HEK293 (cell line): ENCODE measurements at regions not wholly inside any gene's neighbourhood (a gene's known extent, or its start where the extent isn't known, plus 50 kb on each side); places are given as distances from the start of the nearest gene placed in this dataset.

ENCODE experiments used
- CTCF ChIA-PET: fragments of 350-600 bp; formaldehyde crosslinking; extraction: SDS; loops from one replicate; lab custom pipeline; 2021; ENCODE audit warnings: antibody characterized with exemption; lab: Yijun Ruan, JAX
- POLR2A ChIA-PET: fragments of 300-600 bp; formaldehyde crosslinking; extraction: SDS; loops from one replicate; lab custom pipeline; 2020; ENCODE audit warnings: antibody characterized with exemption, inconsistent platforms; lab: Yijun Ruan, JAX
- H3K27ac ChIP-seq: fragments of 200-500 bp; sonication (Bioruptor generic); 2 replicates; pipeline ENCODE4 v1.5.1; 2014; ENCODE audit warnings: low read depth, low read length, control low read depth, inconsistent platforms; ENCODE audit errors: extremely low read depth
- H3K36me3 ChIP-seq, 2 experiments: fragments of 200-500 bp in 1 of 2; sonication (Bioruptor generic) in 1 of 2; 1 replicate in 1 of 2; 2 replicates in 1 of 2; pipeline ENCODE4 v1.5.1; 2014 to 2017; ENCODE audit warnings: inconsistent platforms in 2 of 2, low read length in 2 of 2; ENCODE audit not compliant: control insufficient read depth in 2 of 2, insufficient read depth in 1 of 2
- H3K4me1 ChIP-seq: fragments of 200-500 bp; sonication (Bioruptor generic); 2 replicates; pipeline ENCODE4 v1.5.1; 2014; ENCODE audit warnings: mild to moderate bottlenecking, low read length, inconsistent platforms; ENCODE audit not compliant: control insufficient read depth, insufficient read depth
- H3K4me3 ChIP-seq: 2 replicates; pipeline ENCODE4 v1.5.1; 2011; ENCODE audit warnings: low read depth, mild to moderate bottlenecking, control low read depth, low read length, moderate library complexity
- H3K9me3 ChIP-seq: fragments of 200-500 bp; sonication (Bioruptor generic); 2 replicates; pipeline ENCODE4 v1.5.1; 2014; ENCODE audit warnings: low read depth, low read length, inconsistent platforms; ENCODE audit not compliant: control insufficient read depth, insufficient read depth
- GFI1B ChIP-seq: fragments of 450-650 bp; formaldehyde crosslinking; IDR thresholded peaks from 2 replicates; pipeline ENCODE4 v1.5.1; 2016; ENCODE audit warnings: missing biosample characterization, missing genetic modification characterization
- KLF1 ChIP-seq: fragments of 450-650 bp; formaldehyde crosslinking; IDR thresholded peaks from 2 replicates; pipeline ENCODE4 v1.5.1; 2016; ENCODE audit warnings: missing biosample characterization, missing genetic modification characterization
- SCRT2 ChIP-seq: fragments of 450-650 bp; formaldehyde crosslinking; IDR thresholded peaks from 2 replicates; pipeline ENCODE4 v1.5.1; 2016; ENCODE audit warnings: missing biosample characterization, missing genetic modification characterization
- ZBTB8A ChIP-seq: fragments of 450-650 bp; formaldehyde crosslinking; IDR thresholded peaks from 2 replicates; pipeline ENCODE4 v1.5.1; 2016; ENCODE audit warnings: missing biosample characterization, missing genetic modification characterization
- ZNF2 ChIP-seq: fragments of 450-650 bp; formaldehyde crosslinking; IDR thresholded peaks from 2 replicates; pipeline ENCODE4 v1.5.1; 2016; ENCODE audit warnings: missing biosample characterization, missing genetic modification characterization
- ZNF223 ChIP-seq: fragments of 450-650 bp; formaldehyde crosslinking; IDR thresholded peaks from 2 replicates; pipeline ENCODE4 v1.5.1; 2016; ENCODE audit warnings: missing biosample characterization, missing genetic modification characterization
- ZNF24 ChIP-seq: fragments of 450-650 bp; formaldehyde crosslinking; IDR thresholded peaks from 2 replicates; pipeline ENCODE4 v1.5.1; 2016; ENCODE audit warnings: missing biosample characterization, missing genetic modification characterization
- ZNF324 ChIP-seq: fragments of 450-650 bp; formaldehyde crosslinking; IDR thresholded peaks from 2 replicates; pipeline ENCODE4 v1.5.1; 2016; ENCODE audit warnings: missing biosample characterization, missing genetic modification characterization
- ZNF335 ChIP-seq: fragments of 450-650 bp; formaldehyde crosslinking; conservative IDR thresholded peaks from 2 replicates; pipeline ENCODE4 v1.5.1; 2016; ENCODE audit warnings: missing biosample characterization, missing genetic modification characterization
- ZNF521 ChIP-seq: fragments of 450-650 bp; formaldehyde crosslinking; IDR thresholded peaks from 2 replicates; pipeline ENCODE4 v1.5.1; 2017; ENCODE audit warnings: missing biosample characterization, mild to moderate bottlenecking, missing genetic modification characterization
- ZNF701 ChIP-seq: fragments of 450-650 bp; formaldehyde crosslinking; IDR thresholded peaks from 2 replicates; pipeline ENCODE4 v1.5.1; 2016; ENCODE audit warnings: missing biosample characterization, missing genetic modification characterization
- ZNF747 ChIP-seq: fragments of 450-650 bp; formaldehyde crosslinking; IDR thresholded peaks from 2 replicates; pipeline ENCODE4 v1.5.1; 2016; ENCODE audit warnings: missing biosample characterization, missing genetic modification characterization
- ZNF785 ChIP-seq: fragments of 450-650 bp; formaldehyde crosslinking; IDR thresholded peaks from 2 replicates; pipeline ENCODE4 v1.5.1; 2016; ENCODE audit warnings: missing biosample characterization, missing genetic modification characterization
- TF ChIP-seq, protein P1 (sequence below): fragments of 450-650 bp; formaldehyde crosslinking; IDR thresholded peaks from 2 replicates; pipeline ENCODE4 v1.5.1; 2017; ENCODE audit warnings: missing biosample characterization, mild to moderate bottlenecking, missing genetic modification characterization, moderate library complexity
- TF ChIP-seq, protein P2 (sequence below): fragments of 450-650 bp; formaldehyde crosslinking; IDR thresholded peaks from 2 replicates; pipeline ENCODE4 v1.5.1; 2016; ENCODE audit warnings: missing biosample characterization, missing genetic modification characterization, borderline replicate concordance
- TF ChIP-seq, protein P3 (sequence below): fragments of 450-650 bp; formaldehyde crosslinking; IDR thresholded peaks from 2 replicates; pipeline ENCODE4 v1.5.1; 2016; ENCODE audit warnings: missing biosample characterization, missing genetic modification characterization
- TF ChIP-seq, protein P4 (sequence below): fragments of 450-650 bp; formaldehyde crosslinking; IDR thresholded peaks from 2 replicates; pipeline ENCODE4 v1.5.1; 2016; ENCODE audit warnings: missing biosample characterization, missing genetic modification characterization
- TF ChIP-seq, protein P5 (sequence below): fragments of 450-650 bp; formaldehyde crosslinking; IDR thresholded peaks from 2 replicates; pipeline ENCODE4 v1.5.1; 2016; ENCODE audit warnings: missing biosample characterization, missing genetic modification characterization
- TF ChIP-seq, protein P6 (sequence below): fragments of 450-650 bp; formaldehyde crosslinking; IDR thresholded peaks from 2 replicates; pipeline ENCODE4 v1.5.1; 2017; ENCODE audit warnings: missing biosample characterization, missing genetic modification characterization
- TF ChIP-seq, protein P7 (sequence below): fragments of 450-650 bp; formaldehyde crosslinking; IDR thresholded peaks from 2 replicates; pipeline ENCODE4 v1.5.1; 2016; ENCODE audit warnings: missing biosample characterization, missing genetic modification characterization
- TF ChIP-seq, protein P8 (sequence below): fragments of 450-650 bp; formaldehyde crosslinking; IDR thresholded peaks from 2 replicates; pipeline ENCODE4 v1.5.1; 2016; ENCODE audit warnings: missing biosample characterization, missing genetic modification characterization

DNA sequence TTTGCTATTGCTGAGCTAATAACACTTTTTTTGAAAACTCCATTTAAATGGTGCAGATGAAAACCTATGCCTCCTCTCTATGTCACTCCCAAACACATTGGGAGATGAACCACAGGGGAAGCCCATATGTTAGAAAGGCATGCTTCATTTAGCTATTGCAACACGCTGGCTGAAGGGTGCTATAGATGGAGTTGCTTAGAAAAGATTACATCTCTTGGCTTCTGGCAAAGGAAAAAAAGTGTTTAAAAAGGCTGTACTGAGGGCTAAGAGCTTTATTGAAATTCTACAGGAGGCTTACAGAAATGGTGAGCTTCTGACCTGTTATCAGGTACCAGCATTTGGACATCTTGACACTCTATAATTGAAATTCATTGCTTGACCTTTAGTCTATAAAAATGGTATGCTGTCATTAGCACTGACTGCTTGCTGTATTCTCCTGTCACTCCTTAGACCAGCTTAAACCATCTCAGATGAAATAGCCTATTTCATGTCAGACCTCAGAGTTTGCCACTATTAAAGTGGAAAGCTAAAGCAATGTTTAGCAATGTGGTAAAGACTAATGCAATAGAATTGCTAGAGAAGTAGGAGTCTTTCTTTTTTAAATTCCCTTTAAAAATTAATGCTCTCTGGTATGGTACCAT is 503.9 kb downstream of the CDH11 start:
- H3K4me3 ChIP-seq, result no peak overlapping the region
- H3K9me3 ChIP-seq, result no peaks in the 10 kb centered on the region
- POLR2A ChIA-PET, result interaction anchor here (0.5 kb wide), 1 partner anchor 607 kb away, joined by 3 read pairs; no protein-coding TSS in a partner anchor
- no peak overlapping the region for H3K27ac ChIP-seq
- H3K36me3 ChIP-seq, result no peaks in the 10 kb centered on the region
- TF ChIP-seq, protein P1, sequence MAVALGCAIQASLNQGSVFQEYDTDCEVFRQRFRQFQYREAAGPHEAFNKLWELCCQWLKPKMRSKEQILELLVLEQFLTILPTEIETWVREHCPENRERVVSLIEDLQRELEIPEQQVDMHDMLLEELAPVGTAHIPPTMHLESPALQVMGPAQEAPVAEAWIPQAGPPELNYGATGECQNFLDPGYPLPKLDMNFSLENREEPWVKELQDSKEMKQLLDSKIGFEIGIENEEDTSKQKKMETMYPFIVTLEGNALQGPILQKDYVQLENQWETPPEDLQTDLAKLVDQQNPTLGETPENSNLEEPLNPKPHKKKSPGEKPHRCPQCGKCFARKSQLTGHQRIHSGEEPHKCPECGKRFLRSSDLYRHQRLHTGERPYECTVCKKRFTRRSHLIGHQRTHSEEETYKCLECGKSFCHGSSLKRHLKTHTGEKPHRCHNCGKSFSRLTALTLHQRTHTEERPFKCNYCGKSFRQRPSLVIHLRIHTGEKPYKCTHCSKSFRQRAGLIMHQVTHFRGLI (tag by site-specific recombination), result no peak
- TF ChIP-seq, all 188 proteins: peak for 0
- H3K4me1 ChIP-seq, result no peaks in the 10 kb centered on the region
- CTCF ChIA-PET, result no interaction called here

DNA sequence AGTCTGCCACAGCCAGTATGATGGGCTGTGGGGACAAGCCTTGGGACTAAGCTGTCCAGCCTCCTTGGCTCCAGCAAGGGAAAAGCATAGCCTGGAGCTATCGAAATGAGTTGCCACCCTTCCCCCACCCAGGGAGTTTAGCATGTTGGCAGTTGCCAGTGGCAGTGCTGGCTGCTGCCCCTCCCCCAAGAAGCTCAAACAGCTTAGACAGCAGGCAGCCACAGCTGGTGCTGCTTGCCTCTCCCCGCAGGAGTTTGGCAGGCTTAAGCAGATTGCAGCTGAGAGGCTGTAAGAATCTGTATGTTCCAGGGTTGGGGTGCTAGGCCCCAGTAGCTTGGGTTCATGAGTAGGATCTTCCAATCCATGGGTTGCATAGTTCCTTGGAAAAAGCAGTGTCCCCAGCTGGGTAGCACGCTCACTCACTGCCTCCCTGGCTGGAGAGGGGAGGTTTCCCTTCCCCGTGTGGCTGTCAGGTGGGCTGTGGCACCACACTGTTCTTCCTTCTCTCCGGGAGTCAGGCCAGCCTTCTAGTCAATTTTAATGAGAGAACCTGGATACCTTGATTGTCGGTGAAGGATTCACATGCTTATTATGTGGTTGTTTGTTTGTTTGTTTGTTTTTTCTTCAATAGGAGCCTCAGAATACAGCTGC is 506.1 kb downstream of the CDH11 start:
- Histone ChIP-seq H3K4me3 (no peak overlapping the region), H3K27ac (no peak overlapping the region)
- CTCF ChIA-PET, result no interaction called here

DNA sequence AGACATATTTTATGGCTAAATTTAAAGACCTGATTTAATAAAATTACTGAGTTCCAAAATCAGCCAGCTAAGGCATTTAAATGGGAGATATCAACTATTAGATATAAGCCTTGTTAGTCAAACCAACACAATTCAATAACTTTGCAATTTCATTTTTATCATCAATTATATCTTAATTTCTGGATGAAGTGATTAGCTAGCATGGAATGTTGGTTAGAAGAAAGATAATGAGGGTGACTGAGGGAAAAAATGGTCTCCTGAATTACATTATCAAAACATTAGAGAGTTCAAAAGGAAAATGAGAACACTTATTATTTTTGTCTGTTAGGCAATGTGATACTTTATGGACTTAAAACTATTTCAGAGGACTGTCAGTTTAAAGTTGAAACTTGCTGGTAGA is 525.7 kb downstream of the CDH11 start:
- H3K4me3 ChIP-seq, result no peak overlapping the region
- no peak overlapping the region for H3K27ac ChIP-seq
- ChIA-PET CTCF (no interaction called here), POLR2A (no interaction called here)
- no peaks in the 10 kb centered on the region for H3K36me3 ChIP-seq
- no peaks in the 10 kb centered on the region for H3K9me3 ChIP-seq
- H3K4me1 ChIP-seq, result no peaks in the 10 kb centered on the region
- no peak for TF ChIP-seq GFI1B (tag by site-specific recombination)
- TF ChIP-seq, protein P2, sequence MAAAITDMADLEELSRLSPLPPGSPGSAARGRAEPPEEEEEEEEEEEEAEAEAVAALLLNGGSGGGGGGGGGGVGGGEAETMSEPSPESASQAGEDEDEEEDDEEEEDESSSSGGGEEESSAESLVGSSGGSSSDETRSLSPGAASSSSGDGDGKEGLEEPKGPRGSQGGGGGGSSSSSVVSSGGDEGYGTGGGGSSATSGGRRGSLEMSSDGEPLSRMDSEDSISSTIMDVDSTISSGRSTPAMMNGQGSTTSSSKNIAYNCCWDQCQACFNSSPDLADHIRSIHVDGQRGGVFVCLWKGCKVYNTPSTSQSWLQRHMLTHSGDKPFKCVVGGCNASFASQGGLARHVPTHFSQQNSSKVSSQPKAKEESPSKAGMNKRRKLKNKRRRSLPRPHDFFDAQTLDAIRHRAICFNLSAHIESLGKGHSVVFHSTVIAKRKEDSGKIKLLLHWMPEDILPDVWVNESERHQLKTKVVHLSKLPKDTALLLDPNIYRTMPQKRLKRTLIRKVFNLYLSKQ (tag by site-specific recombination), result no peak
- no peak for TF ChIP-seq KLF1 (tag by site-specific recombination)
- TF ChIP-seq, protein P3, sequence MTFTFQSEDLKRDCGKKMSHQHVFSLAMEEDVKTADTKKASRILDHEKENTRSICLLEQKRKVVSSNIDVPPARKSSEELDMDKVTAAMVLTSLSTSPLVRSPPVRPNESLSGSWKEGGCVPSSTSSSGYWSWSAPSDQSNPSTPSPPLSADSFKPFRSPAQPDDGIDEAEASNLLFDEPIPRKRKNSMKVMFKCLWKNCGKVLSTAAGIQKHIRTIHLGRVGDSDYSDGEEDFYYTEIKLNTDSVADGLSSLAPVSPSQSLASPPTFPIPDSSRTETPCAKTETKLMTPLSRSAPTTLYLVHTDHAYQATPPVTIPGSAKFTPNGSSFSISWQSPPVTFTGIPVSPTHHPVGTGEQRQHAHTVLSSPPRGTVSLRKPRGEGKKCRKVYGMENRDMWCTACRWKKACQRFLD (tag by site-specific recombination), result no peak
- no peak for TF ChIP-seq ZNF747 (tag by site-specific recombination)
- TF ChIP-seq, protein P4, sequence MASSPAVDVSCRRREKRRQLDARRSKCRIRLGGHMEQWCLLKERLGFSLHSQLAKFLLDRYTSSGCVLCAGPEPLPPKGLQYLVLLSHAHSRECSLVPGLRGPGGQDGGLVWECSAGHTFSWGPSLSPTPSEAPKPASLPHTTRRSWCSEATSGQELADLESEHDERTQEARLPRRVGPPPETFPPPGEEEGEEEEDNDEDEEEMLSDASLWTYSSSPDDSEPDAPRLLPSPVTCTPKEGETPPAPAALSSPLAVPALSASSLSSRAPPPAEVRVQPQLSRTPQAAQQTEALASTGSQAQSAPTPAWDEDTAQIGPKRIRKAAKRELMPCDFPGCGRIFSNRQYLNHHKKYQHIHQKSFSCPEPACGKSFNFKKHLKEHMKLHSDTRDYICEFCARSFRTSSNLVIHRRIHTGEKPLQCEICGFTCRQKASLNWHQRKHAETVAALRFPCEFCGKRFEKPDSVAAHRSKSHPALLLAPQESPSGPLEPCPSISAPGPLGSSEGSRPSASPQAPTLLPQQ, result no peak
- TF ChIP-seq, protein P5, sequence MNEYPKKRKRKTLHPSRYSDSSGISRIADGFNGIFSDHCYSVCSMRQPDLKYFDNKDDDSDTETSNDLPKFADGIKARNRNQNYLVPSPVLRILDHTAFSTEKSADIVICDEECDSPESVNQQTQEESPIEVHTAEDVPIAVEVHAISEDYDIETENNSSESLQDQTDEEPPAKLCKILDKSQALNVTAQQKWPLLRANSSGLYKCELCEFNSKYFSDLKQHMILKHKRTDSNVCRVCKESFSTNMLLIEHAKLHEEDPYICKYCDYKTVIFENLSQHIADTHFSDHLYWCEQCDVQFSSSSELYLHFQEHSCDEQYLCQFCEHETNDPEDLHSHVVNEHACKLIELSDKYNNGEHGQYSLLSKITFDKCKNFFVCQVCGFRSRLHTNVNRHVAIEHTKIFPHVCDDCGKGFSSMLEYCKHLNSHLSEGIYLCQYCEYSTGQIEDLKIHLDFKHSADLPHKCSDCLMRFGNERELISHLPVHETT (tag by site-specific recombination), result no peak
- no peak for TF ChIP-seq SCRT2 (tag by site-specific recombination)
- TF ChIP-seq, protein P6, sequence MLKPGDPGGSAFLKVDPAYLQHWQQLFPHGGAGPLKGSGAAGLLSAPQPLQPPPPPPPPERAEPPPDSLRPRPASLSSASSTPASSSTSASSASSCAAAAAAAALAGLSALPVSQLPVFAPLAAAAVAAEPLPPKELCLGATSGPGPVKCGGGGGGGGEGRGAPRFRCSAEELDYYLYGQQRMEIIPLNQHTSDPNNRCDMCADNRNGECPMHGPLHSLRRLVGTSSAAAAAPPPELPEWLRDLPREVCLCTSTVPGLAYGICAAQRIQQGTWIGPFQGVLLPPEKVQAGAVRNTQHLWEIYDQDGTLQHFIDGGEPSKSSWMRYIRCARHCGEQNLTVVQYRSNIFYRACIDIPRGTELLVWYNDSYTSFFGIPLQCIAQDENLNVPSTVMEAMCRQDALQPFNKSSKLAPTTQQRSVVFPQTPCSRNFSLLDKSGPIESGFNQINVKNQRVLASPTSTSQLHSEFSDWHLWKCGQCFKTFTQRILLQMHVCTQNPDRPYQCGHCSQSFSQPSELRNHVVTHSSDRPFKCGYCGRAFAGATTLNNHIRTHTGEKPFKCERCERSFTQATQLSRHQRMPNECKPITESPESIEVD (tag by site-specific recombination), result no peak
- no peak for TF ChIP-seq ZBTB8A
- TF ChIP-seq ZNF2, result no peak
- TF ChIP-seq ZNF701 (tag by site-specific recombination), result no peak

More for the DNA sequence above, 506.1 kb downstream of the CDH11 start:
- H3K36me3 ChIP-seq, result no peaks in the 10 kb centered on the region
- no peaks in the 10 kb centered on the region for H3K9me3 ChIP-seq
- no peak for TF ChIP-seq ZNF324 (tag by site-specific recombination)
- TF ChIP-seq, protein P7, sequence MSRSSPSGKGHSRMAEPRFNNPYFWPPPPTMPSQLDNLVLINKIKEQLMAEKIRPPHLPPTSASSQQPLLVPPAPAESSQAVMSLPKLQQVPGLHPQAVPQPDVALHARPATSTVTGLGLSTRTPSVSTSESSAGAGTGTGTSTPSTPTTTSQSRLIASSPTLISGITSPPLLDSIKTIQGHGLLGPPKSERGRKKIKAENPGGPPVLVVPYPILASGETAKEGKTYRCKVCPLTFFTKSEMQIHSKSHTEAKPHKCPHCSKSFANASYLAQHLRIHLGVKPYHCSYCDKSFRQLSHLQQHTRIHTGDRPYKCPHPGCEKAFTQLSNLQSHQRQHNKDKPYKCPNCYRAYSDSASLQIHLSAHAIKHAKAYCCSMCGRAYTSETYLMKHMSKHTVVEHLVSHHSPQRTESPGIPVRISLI (tag by site-specific recombination), result no peak
- TF ChIP-seq ZNF223, result no peak
- TF ChIP-seq, protein P8, sequence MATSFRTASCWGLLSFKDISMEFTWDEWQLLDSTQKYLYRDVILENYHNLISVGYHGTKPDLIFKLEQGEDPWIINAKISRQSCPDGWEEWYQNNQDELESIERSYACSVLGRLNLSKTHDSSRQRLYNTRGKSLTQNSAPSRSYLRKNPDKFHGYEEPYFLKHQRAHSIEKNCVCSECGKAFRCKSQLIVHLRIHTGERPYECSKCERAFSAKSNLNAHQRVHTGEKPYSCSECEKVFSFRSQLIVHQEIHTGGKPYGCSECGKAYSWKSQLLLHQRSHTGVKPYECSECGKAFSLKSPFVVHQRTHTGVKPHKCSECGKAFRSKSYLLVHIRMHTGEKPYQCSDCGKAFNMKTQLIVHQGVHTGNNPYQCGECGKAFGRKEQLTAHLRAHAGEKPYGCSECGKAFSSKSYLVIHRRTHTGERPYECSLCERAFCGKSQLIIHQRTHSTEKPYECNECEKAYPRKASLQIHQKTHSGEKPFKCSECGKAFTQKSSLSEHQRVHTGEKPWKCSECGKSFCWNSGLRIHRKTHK (tag by site-specific recombination), result no peak
- no peak for TF ChIP-seq ZNF521 (tag by site-specific recombination)
- TF ChIP-seq ZNF335 (tag by site-specific recombination), result no peak
- TF ChIP-seq ZNF24 (tag by site-specific recombination), result no peak
- no peak for TF ChIP-seq ZNF785 (tag by site-specific recombination)
- TF ChIP-seq, all 188 proteins: peak for 0
- POLR2A ChIA-PET, result no interaction called here
- H3K4me1 ChIP-seq, result no peaks in the 10 kb centered on the region
